ENCODE measurements at regions not wholly inside any gene's neighbourhood (a gene's known extent, or its start where the extent isn't known, plus 50 kb on each side); places are given as distances from the start of the nearest gene placed in this dataset.
"Not testable (repeated sequence)": the region's sequence is repeated elsewhere in the genome, so short reads cannot be mapped to it uniquely, and the experiment has no call there.

DNA sequence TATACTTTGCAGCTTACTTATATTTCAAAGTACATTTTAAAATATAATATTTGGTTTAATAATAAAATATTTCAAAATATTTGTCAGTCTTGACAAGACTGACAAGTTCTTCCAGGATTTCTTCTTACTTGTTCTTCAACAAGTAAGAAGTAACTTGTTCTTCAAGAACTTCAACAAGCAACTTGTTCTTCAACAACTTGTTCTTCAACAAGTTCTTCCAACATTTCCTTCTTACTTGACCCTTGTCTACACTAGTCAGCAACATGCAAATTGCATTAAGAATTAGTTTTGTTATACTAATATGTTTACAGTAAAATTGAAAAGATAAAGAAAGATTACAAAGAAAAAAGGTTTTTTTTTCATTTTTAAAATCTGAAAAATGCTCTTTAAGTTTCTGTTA, 731.7 kb downstream of the NSUN3 start:
- Histone ChIP-seq H3K36me3 (no peaks in the 10 kb centered on the region), H3K27me3 (no peaks in the 10 kb centered on the region), H3K9me3 (no peaks in the 10 kb centered on the region), H3K4me1 (no peaks in the 10 kb centered on the region), H3K27ac (no peak overlapping the region), H3K4me3 (replicated peaks in 1 of 3) (no peak overlapping the region)
- no peak for DNase-seq
- no peak for TF ChIP-seq POLR2A (IDR thresholded peaks at IDR 0.05)
- TF ChIP-seq, protein P1, sequence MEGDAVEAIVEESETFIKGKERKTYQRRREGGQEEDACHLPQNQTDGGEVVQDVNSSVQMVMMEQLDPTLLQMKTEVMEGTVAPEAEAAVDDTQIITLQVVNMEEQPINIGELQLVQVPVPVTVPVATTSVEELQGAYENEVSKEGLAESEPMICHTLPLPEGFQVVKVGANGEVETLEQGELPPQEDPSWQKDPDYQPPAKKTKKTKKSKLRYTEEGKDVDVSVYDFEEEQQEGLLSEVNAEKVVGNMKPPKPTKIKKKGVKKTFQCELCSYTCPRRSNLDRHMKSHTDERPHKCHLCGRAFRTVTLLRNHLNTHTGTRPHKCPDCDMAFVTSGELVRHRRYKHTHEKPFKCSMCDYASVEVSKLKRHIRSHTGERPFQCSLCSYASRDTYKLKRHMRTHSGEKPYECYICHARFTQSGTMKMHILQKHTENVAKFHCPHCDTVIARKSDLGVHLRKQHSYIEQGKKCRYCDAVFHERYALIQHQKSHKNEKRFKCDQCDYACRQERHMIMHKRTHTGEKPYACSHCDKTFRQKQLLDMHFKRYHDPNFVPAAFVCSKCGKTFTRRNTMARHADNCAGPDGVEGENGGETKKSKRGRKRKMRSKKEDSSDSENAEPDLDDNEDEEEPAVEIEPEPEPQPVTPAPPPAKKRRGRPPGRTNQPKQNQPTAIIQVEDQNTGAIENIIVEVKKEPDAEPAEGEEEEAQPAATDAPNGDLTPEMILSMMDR (IDR thresholded peaks at IDR 0.05), result no peak
- intact Hi-C loops (cut with DNase I), result no loop called here

DNA sequence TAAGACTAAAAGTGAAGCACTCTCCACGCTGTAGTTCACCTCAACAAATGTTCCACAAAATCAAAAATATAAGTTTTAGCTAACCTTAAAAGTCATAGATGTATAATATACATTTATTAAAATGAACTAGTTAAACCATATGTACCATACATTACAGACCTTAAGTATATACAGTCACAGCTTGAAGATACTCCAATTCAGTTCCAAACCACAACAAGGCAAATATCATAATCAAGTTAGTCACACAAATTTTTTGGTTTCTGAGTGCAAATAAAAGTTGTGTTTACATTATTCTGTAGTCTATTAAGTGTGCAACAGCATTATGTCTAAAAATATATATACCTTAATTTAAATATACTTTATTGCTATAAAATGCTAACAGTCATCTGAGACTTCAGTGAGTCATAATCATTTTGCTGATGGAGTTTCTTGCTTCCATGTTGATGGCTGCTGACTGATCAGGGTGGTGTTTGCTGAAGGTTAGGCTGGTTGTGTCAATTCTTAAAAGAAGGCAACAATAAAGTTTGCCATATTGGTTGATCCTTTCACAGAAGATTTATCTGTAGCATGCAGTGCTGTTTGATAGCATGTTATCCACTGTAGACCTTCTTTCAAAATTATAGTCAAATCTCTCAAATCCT, 736.7 kb downstream of the NSUN3 start:
- Histone ChIP-seq H3K4me1 (no peaks in the 10 kb centered on the region), H3K9me3 (no peaks in the 10 kb centered on the region), H3K27me3 (no peaks in the 10 kb centered on the region), H3K36me3 (no peaks in the 10 kb centered on the region), H3K27ac (no peak overlapping the region), H3K4me3 (replicated peaks in 1 of 3) (no peak overlapping the region)
- WGBS, 2 donors, result 90 to 98% methylated on average over 1 of the region's 1 CpG
- intact Hi-C loops (cut with DNase I), result no loop called here
- no peak for DNase-seq
- TF ChIP-seq POLR2A (IDR thresholded peaks at IDR 0.05), result no peak
- TF ChIP-seq, protein P1 (IDR thresholded peaks at IDR 0.05), result no peak

DNA sequence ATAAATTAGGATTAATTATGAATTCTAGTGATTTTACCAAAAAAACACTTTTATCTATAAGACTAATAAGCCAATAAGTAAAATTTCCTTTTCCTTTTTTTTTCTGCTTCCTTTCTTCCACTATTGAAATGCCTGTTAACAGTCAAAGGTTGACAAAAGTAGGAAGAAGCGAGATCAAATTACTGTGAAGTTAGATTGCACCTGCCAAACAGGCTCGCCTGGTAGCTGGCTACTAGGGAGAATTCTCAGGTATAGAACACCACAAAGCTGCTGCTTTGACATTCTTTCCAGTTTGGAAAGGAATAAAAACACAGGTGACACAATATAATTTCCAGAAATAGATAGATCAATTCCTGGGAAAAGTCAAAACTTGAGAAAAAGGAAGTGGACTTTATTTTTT, 749.0 kb downstream of the NSUN3 start:
- Histone ChIP-seq H3K27ac (no peak overlapping the region), H3K36me3 (no peaks in the 10 kb centered on the region), H3K4me3 (replicated peaks in 1 of 3) (no peak overlapping the region), H3K27me3 (no peaks in the 10 kb centered on the region), H3K4me1 (no peaks in the 10 kb centered on the region), H3K9me3 (no peaks in the 10 kb centered on the region)
- no peak for DNase-seq
- intact Hi-C loops (cut with DNase I), result no loop called here
- 72 to 75% methylated on average over 2 of the region's 2 CpGs for WGBS, 2 donors
- no peak for TF ChIP-seq POLR2A (IDR thresholded peaks at IDR 0.05)
- TF ChIP-seq, protein P1 (IDR thresholded peaks at IDR 0.05), result no peak

DNA sequence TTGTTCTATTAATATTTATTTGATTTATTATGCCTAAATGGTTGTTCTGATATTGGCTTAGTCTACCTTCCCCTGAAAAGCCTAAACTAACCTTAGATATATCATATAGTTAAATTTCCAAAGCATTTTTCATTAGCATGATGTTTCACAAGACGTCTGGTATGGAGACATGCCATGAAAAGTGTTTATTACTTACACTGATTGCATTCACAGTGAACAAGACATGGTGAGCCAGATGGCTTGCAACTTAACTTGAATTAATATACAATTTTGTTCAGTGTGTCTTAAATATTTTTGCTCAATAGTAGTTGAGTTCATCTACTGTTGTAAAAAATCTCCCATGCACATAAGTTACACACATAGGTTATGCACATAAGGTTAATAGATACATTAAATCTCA, 758.4 kb downstream of the NSUN3 start:
- Histone ChIP-seq H3K36me3 (no peaks in the 10 kb centered on the region), H3K9me3 (no peaks in the 10 kb centered on the region), H3K4me1 (no peaks in the 10 kb centered on the region), H3K27ac (no peak overlapping the region), H3K27me3 (no peaks in the 10 kb centered on the region), H3K4me3 (replicated peaks in 1 of 3) (no peak overlapping the region)
- no peak for DNase-seq
- intact Hi-C loops (cut with DNase I), result no loop called here
- TF ChIP-seq POLR2A (IDR thresholded peaks at IDR 0.05), result no peak
- TF ChIP-seq, protein P1 (IDR thresholded peaks at IDR 0.05), result no peak
- 69 to 72% methylated on average over 1 of the region's 1 CpG for WGBS, 2 donors

DNA sequence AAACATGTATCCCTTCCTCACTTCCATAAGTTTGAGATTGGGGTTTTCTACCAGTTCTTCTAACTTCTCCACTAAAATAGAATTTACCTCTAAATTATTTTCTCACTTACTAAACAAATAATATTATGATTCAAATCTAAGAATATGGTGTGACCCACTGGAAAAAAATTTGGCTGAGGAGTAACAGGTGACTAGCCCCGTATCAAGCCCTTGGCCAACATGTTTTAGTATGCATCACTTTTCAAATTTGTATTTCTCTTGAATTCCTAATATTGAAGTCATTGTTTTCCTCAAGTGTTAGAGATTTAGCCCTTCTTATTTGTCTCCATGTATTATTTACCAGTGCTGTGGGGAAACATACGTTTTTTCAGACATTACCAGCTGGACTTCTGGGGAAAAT, 759.4 kb downstream of the NSUN3 start:
- DNase-seq, result no peak
- no peak for TF ChIP-seq POLR2A (IDR thresholded peaks at IDR 0.05)
- TF ChIP-seq, protein P1 (IDR thresholded peaks at IDR 0.05), result no peak
- Histone ChIP-seq H3K36me3 (no peaks in the 10 kb centered on the region), H3K4me3 (replicated peaks in 1 of 3) (no peak overlapping the region), H3K9me3 (no peaks in the 10 kb centered on the region), H3K4me1 (no peaks in the 10 kb centered on the region), H3K27me3 (no peaks in the 10 kb centered on the region), H3K27ac (no peak overlapping the region)
- WGBS, 2 donors, result 73 to 76% methylated on average over 2 of the region's 2 CpGs
- intact Hi-C loops (cut with DNase I), result no loop called here

DNA sequence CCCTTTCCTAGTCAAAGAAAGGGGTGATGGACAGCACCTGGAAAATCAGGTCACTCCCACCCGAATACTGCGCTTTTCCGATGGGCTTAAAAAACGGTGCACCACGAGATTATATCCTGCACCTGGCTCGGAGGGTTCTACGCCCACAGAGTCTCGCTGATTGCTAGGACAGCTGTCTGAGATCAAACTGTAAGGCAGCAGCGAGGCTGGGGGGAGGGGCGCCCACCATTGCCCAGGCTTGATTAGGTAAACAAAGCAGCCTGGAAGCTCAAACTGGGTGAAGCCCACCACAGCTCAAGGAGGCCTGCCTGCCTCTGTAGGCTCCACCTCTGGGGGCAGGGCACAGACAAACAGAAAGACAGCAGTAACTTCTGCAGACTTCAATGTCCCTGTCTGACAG, 783.4 kb downstream of the NSUN3 start:
- H3K27ac ChIP-seq; H3K36me3 ChIP-seq; DNase-seq; H3K4me1 ChIP-seq; H3K27me3 ChIP-seq; H3K4me3 ChIP-seq (replicated peaks in 1 of 3); H3K9me3 ChIP-seq; intact Hi-C loops (cut with DNase I): not testable (repeated sequence)
- 85 to 95% methylated on average over 10 of the region's 10 CpGs for WGBS, 2 donors
